OCI-LY7 (cell line): ENCODE measurements at regions not wholly inside any gene's neighbourhood (a gene's known extent, or its start where the extent isn't known, plus 50 kb on each side); places are given as distances from the start of the nearest gene placed in this dataset.

ENCODE experiments used
- BruUV-seq: library from RNA; stranded (reverse); fragments of 400-500 nt; replicated peaks from 2 replicates; lab custom pipeline; 2021; lab: Mats Ljungman, UMichigan
- CTCF ChIA-PET: fragments of 300-600 bp; sonication (Branson Sonifier 250); formaldehyde crosslinking; loops from one replicate; lab custom pipeline; 2022; ENCODE audit warnings: antibody characterized with exemption; ENCODE audit not compliant: unreplicated experiment; lab: Charles Lee
- POLR2A ChIA-PET: fragments of 300-600 bp; sonication (Branson Sonifier 250); formaldehyde crosslinking; loops from one replicate; lab custom pipeline; 2022; ENCODE audit warnings: antibody characterized with exemption; lab: Charles Lee
- DNase-seq: peaks from one replicate; pipeline ENCODE4 v3.0.0-alpha.2; 2015; ENCODE audit warnings: low spot score
- H2AFZ ChIP-seq: fragments of 200-600 bp; sonication (generic), shearing (Covaris generic); 2 replicates; pipeline ENCODE4 v1.6.1; 2014; ENCODE audit warnings: mild to moderate bottlenecking, antibody characterized with exemption, low read length, moderate library complexity
- H3K27ac ChIP-seq: fragments of 200-600 bp; sonication (generic); 2 replicates; pipeline ENCODE4 v1.5.1; 2014; ENCODE audit warnings: mixed run types, low read depth, mild to moderate bottlenecking, moderate library complexity, low read length, inconsistent platforms; ENCODE audit not compliant: poor library complexity, severe bottlenecking
- H3K36me3 ChIP-seq: fragments of 200-600 bp; sonication (generic); 2 replicates; pipeline ENCODE4 v1.6.1; 2014; ENCODE audit warnings: mild to moderate bottlenecking, antibody characterized with exemption, low read length, moderate library complexity, mixed read lengths; ENCODE audit not compliant: insufficient read depth
- H3K4me1 ChIP-seq: fragments of 200-600 bp; sonication (generic); 2 replicates; pipeline ENCODE4 v1.5.1; 2014; ENCODE audit warnings: mild to moderate bottlenecking, low read length; ENCODE audit not compliant: insufficient read depth, poor library complexity, severe bottlenecking
- H3K4me2 ChIP-seq: fragments of 200-600 bp; sonication (generic); 2 replicates; pipeline ENCODE4 v1.6.1; 2014; ENCODE audit warnings: mild to moderate bottlenecking, low read length
- H3K4me3 ChIP-seq: fragments of 200-600 bp; sonication (generic); 2 replicates; pipeline ENCODE4 v1.5.1; 2014; ENCODE audit warnings: mild to moderate bottlenecking, low read depth, low read length; ENCODE audit not compliant: poor library complexity, severe bottlenecking
- H3K79me2 ChIP-seq: fragments of 200-600 bp; sonication (generic); 2 replicates; pipeline ENCODE4 v1.6.1; 2016; ENCODE audit warnings: low read depth, mild to moderate bottlenecking, low read length, moderate library complexity, mixed read lengths; ENCODE audit not compliant: insufficient read depth
- H3K9me2 ChIP-seq: fragments of 200-600 bp; sonication (generic); 2 replicates; pipeline ENCODE4 v1.6.1; 2016; ENCODE audit warnings: mild to moderate bottlenecking, low read length, mixed read lengths; ENCODE audit not compliant: insufficient read depth
- H3K9me3 ChIP-seq: fragments of 200-600 bp; sonication (generic); 2 replicates; pipeline ENCODE4 v1.6.1; 2014; ENCODE audit warnings: mild to moderate bottlenecking, mixed run types, low read length, mixed read lengths
- H4K20me1 ChIP-seq: fragments of 200-600 bp; sonication (generic); 2 replicates; pipeline ENCODE4 v1.6.1; 2014; ENCODE audit warnings: mild to moderate bottlenecking, antibody characterized with exemption, low read length, moderate library complexity, mixed read lengths; ENCODE audit not compliant: insufficient read depth
- CTCF ChIP-seq: fragments of 200-600 bp; sonication (generic); conservative IDR thresholded peaks from 2 replicates; pipeline ENCODE4 v1.5.1; 2014; ENCODE audit warnings: mild to moderate bottlenecking, antibody characterized with exemption, low read length, moderate library complexity, mixed read lengths
- EZH2phosphoT487 ChIP-seq: fragments of 200-600 bp; sonication (generic); IDR thresholded peaks from 2 replicates; pipeline ENCODE4 v1.6.1; 2018; ENCODE audit warnings: low read depth, borderline replicate concordance, mild to moderate bottlenecking, mixed run types, antibody characterized with exemption, low read length, moderate library complexity, mixed read lengths
- intact Hi-C: fragments of 100-400 bp; cut with micrococcal nuclease; formaldehyde crosslinking; loops from one replicate; pipeline ENCODE4 v1.10.0; 2022; ENCODE audit not compliant: unreplicated experiment

DNA sequence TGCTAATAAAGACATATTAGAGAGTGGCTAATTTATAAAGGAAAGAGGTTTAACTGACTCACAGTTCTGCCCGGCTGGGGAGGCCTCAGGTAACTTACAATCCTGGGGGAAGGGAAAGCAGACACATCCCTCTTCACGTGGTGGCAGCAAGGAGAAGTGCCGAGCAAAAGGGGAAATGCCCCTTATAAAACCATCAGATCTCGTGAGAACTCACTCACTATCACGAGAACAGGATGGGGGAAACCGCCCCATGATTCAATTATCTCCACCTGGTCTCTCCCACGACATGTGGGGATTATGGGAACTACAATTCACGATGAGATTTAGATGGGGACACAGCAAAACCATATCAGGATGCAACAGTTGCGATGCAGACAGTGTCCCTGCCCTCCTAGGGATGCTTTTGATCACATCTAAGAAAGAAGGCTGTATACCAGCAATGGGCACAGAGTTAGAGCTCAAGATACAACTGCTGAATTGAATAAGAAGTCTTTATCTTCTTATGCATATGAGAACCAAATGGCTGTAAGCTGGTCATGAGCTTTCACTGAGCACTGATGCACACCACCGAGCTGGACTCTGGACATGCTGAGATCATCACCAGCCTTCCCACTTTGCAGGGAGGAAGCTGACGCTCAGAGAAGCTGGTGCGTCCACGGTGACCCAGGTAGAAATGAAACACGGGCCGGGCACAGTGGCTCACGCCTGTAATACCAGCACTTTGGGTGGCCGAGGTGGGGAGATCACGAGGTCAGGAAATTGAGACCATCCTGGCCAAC lies 255.2 kb downstream of the MN1 start:
- Histone ChIP-seq H3K9me2 (no peaks in the 10 kb centered on the region), H3K4me1 (no peaks in the 10 kb centered on the region), H3K4me2 (no peak overlapping the region), H3K9me3 (no peaks in the 10 kb centered on the region), H3K79me2 (no peaks in the 10 kb centered on the region), H2AFZ (no peak overlapping the region), H3K36me3 (no peaks in the 10 kb centered on the region), H3K4me3 (no peak overlapping the region), H3K27ac (no peak overlapping the region), H4K20me1 (no peaks in the 10 kb centered on the region)
- ChIA-PET CTCF (no interaction called here), POLR2A (no interaction called here)
- no peak for TF ChIP-seq CTCF
- TF ChIP-seq EZH2phosphoT487: no peak
- BruUV-seq: no TSS peak
- no peak for DNase-seq
- intact Hi-C loops: no loop called here

DNA sequence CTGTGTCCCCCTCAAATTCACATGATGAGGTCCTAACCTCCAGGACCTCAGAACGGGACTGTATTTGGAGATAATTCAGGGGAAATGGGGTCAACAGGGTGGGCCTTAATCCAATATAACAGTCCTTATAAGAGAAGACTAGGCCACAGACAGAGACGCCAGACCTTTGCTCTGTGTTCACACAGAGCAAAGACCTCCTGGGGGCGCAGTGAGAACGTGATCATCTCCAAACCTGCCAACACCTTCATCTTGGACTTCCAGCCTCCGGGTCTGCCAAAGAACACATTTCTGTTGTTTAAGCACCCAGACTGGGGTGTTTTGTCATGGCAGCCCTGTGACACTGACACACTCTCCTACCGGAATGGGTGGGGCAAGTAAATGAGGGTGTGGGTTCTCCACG lies 250.2 kb downstream of the MN1 start:
- Histone ChIP-seq H3K4me2 (no peak overlapping the region), H3K9me3 (0 out of 2 replicates have a peak, but pooled peaks cover 6% of the 10 kb centered on the region), H3K4me1 (no peaks in the 10 kb centered on the region), H3K27ac (no peak overlapping the region), H3K79me2 (no peaks in the 10 kb centered on the region), H3K4me3 (no peak overlapping the region), H3K9me2 (no peaks in the 10 kb centered on the region), H3K36me3 (no peaks in the 10 kb centered on the region), H4K20me1 (no peaks in the 10 kb centered on the region), H2AFZ (no peak overlapping the region)
- no TSS peak for BruUV-seq
- no peak for TF ChIP-seq CTCF
- no peak for DNase-seq
- intact Hi-C loops: no loop called here
- ChIA-PET POLR2A (interaction anchor here (0.7 kb wide), 1 partner anchor 857 kb away, joined by 3 read pairs; no protein-coding TSS in a partner anchor), CTCF (no interaction called here)

DNA sequence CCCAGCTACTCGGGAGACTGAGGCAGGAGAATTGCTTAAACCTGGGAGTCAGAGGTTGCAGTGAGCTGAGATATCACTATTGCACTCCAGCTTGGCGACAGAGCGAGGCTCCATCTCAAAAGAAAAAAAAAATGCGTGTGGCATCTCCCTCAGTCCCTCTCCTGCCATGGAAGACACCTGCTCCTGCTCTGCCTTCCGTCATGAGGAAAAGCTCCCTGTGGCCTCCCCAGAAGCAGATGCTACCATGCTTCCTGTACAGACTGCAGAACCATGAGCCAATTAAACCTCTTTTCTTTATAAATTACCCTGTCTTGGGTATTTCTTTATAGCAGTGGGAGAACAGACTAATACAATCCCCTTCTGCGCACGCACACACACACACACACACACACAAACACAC lies 249.4 kb downstream of the MN1 start:
- Histone ChIP-seq H3K9me3 (0 out of 2 replicates have a peak, but pooled peaks cover 6% of the 10 kb centered on the region), H2AFZ (no peak overlapping the region), H3K4me1 (no peaks in the 10 kb centered on the region), H3K9me2 (no peaks in the 10 kb centered on the region), H3K4me3 (no peak overlapping the region), H3K4me2 (no peak overlapping the region), H3K27ac (no peak overlapping the region), H3K36me3 (no peaks in the 10 kb centered on the region), H4K20me1 (no peaks in the 10 kb centered on the region), H3K79me2 (no peaks in the 10 kb centered on the region)
- no peak for DNase-seq
- intact Hi-C loops: no loop called here
- ChIA-PET CTCF (no interaction called here), POLR2A (interaction anchor here (0.7 kb wide), 1 partner anchor 856 kb away, joined by 3 read pairs; no protein-coding TSS in a partner anchor)
- no TSS peak for BruUV-seq
- no peak for TF ChIP-seq CTCF
- TF ChIP-seq EZH2phosphoT487: no peak
